Endothelial cell (in vitro differentiated cells): ENCODE measurements at regions not wholly inside any gene's neighbourhood (a gene's known extent, or its start where the extent isn't known, plus 50 kb on each side); places are given as distances from the start of the nearest gene placed in this dataset.

ENCODE experiments used
- DNase-seq: peaks from one replicate; pipeline ENCODE4 v3.0.0; 2021; ENCODE audit warnings: low spot score
- H3K27ac Mint-ChIP-seq: one replicate; pipeline ENCODE4 v1.8.0; 2021; ENCODE audit warnings: mixed read lengths, inconsistent platforms; ENCODE audit not compliant: unreplicated experiment
- H3K27me3 Mint-ChIP-seq: one replicate; pipeline ENCODE4 v1.8.0; 2021; ENCODE audit warnings: mild to moderate bottlenecking, moderate library complexity, mixed read lengths, inconsistent platforms; ENCODE audit not compliant: unreplicated experiment
- H3K36me3 Mint-ChIP-seq: one replicate; pipeline ENCODE4 v1.8.0; 2021; ENCODE audit warnings: mild to moderate bottlenecking, low read depth, mixed read lengths, inconsistent platforms; ENCODE audit not compliant: unreplicated experiment
- H3K4me1 Mint-ChIP-seq: one replicate; pipeline ENCODE4 v1.8.0; 2021; ENCODE audit warnings: mild to moderate bottlenecking, mixed read lengths, inconsistent platforms; ENCODE audit not compliant: unreplicated experiment
- H3K4me3 Mint-ChIP-seq: one replicate; pipeline ENCODE4 v1.8.0; 2021; ENCODE audit warnings: mild to moderate bottlenecking, mixed read lengths, inconsistent platforms; ENCODE audit not compliant: unreplicated experiment
- H3K9me3 Mint-ChIP-seq: one replicate; pipeline ENCODE4 v1.8.0; 2021; ENCODE audit warnings: mixed read lengths, inconsistent platforms; ENCODE audit not compliant: unreplicated experiment
- CTCF ChIP-seq: fragments of 200-600 bp; sonication (generic); IDR thresholded peaks from one replicate; pipeline ENCODE4 v1.5.0; 2021; ENCODE audit warnings: antibody characterized with exemption; ENCODE audit not compliant: unreplicated experiment

- H3K4me1 Mint-ChIP-seq = no peaks in the 10 kb centered on the region
- no peak overlapping the region for H3K4me3 Mint-ChIP-seq
- no peaks in the 10 kb centered on the region for H3K36me3 Mint-ChIP-seq
- TF ChIP-seq CTCF = no peak
- H3K27me3 Mint-ChIP-seq = peaks cover 2% of the 10 kb centered on the region
- no peak for DNase-seq
- H3K27ac Mint-ChIP-seq = no peak overlapping the region
- H3K9me3 Mint-ChIP-seq = no peaks in the 10 kb centered on the region
Observed at GRCh38 chr5:84816746-84817547, 432.3 kb upstream of the EDIL3 start.

GRCh38 chr5:84816160-84816559, 431.5 kb upstream of the EDIL3 start:
- H3K27me3 Mint-ChIP-seq = peaks cover 2% of the 10 kb centered on the region
- no peak for TF ChIP-seq CTCF
- no peaks in the 10 kb centered on the region for H3K36me3 Mint-ChIP-seq
- no peaks in the 10 kb centered on the region for H3K4me1 Mint-ChIP-seq
- no peaks in the 10 kb centered on the region for H3K9me3 Mint-ChIP-seq
- no peak for DNase-seq
- no peak overlapping the region for H3K27ac Mint-ChIP-seq
- H3K4me3 Mint-ChIP-seq = no peak overlapping the region

GRCh38 chr5:84805473-84805872, 420.8 kb upstream of the EDIL3 start:
- H3K9me3 Mint-ChIP-seq = no peaks in the 10 kb centered on the region

GRCh38 chr5:84796399-84796798, 411.7 kb upstream of the EDIL3 start:
- Mint-ChIP-seq H3K27ac (no peak overlapping the region), H3K36me3 (no peaks in the 10 kb centered on the region), H3K27me3 (no peaks in the 10 kb centered on the region), H3K4me3 (no peak overlapping the region), H3K9me3 (no peaks in the 10 kb centered on the region), H3K4me1 (no peaks in the 10 kb centered on the region)
- no peak for DNase-seq
- no peak for TF ChIP-seq CTCF

More at GRCh38 chr5:84805473-84805872, 420.8 kb upstream of the EDIL3 start:
- TF ChIP-seq CTCF = no peak
- Mint-ChIP-seq H3K4me1 (no peaks in the 10 kb centered on the region), H3K27ac (no peak overlapping the region), H3K27me3 (no peaks in the 10 kb centered on the region), H3K4me3 (no peak overlapping the region), H3K36me3 (no peaks in the 10 kb centered on the region)
- DNase-seq = no peak

- TF ChIP-seq CTCF = no peak
- Mint-ChIP-seq H3K27me3 (no peaks in the 10 kb centered on the region), H3K4me1 (no peaks in the 10 kb centered on the region), H3K9me3 (no peaks in the 10 kb centered on the region), H3K36me3 (no peaks in the 10 kb centered on the region), H3K27ac (no peak overlapping the region), H3K4me3 (no peak overlapping the region)
- no peak for DNase-seq
Observed at GRCh38 chr5:84794486-84795035, 409.9 kb upstream of the EDIL3 start.
